Heart left ventricle (tissue), 16 donors: ENCODE measurements at regions not wholly inside any gene's neighbourhood (a gene's known extent, or its start where the extent isn't known, plus 50 kb on each side); places are given as distances from the start of the nearest gene placed in this dataset.

Experiments
- ATAC-seq, 4 donors: fragments of 200-7000 bp; cut with Tn5 transposase; one replicate each; pipeline ENCODE4 v1.9.1; 2020 to 2022; ENCODE audit warnings: moderate library complexity in 4 of 4, mild to moderate bottlenecking in 3 of 4, moderate number of reproducible peaks in 1 of 4
- DNase-seq, 5 donors: peaks; one replicate each; pipeline ENCODE4 v3.0.0-alpha.2; 2020
- H3K27ac ChIP-seq, 12 donors: fragments of 200-600 bp; sonication (generic) in 4 of 12; one replicate each; pipeline versions ENCODE4 v1.5.0 to v1.8.0; 2016 to 2022; ENCODE audit warnings: mild to moderate bottlenecking in 2 of 12
- H3K27me3 ChIP-seq, 9 donors: fragments of 200-600 bp; sonication (generic) in 2 of 9; one replicate each; pipeline versions ENCODE4 v1.5.1 to v1.8.0; 2016 to 2022; ENCODE audit warnings: mild to moderate bottlenecking in 3 of 9
- H3K36me3 ChIP-seq, 9 donors: fragments of 200-600 bp; sonication (generic) in 2 of 9; one replicate each; pipeline versions ENCODE4 v1.5.0 to v1.8.0; 2018 to 2022; ENCODE audit warnings: mild to moderate bottlenecking in 2 of 9
- H3K4me1 ChIP-seq, 12 donors: fragments of 200-600 bp; sonication (generic) in 4 of 12; one replicate each; pipeline versions ENCODE4 v1.5.0 to v1.8.0; 2016 to 2022; ENCODE audit warnings: mild to moderate bottlenecking in 3 of 12
- H3K4me3 ChIP-seq, 12 donors: fragments of 200-600 bp; sonication (generic) in 4 of 12; one replicate each; pipeline versions ENCODE4 v1.5.0 to v1.8.0; 2017 to 2022; ENCODE audit warnings: mild to moderate bottlenecking in 9 of 12, moderate library complexity in 4 of 12
- H3K9me3 ChIP-seq, 12 donors: fragments of 200-600 bp; sonication (generic) in 4 of 12; one replicate each; pipeline versions ENCODE4 v1.5.0 to v1.8.0; 2016 to 2022; ENCODE audit warnings: mild to moderate bottlenecking in 1 of 12
- CTCF ChIP-seq, 12 donors: fragments of 200-600 bp; sonication (generic) in 4 of 12; IDR thresholded peaks; one replicate each; pipeline versions ENCODE4 v1.5.0 to v1.8.0; 2018 to 2022; ENCODE audit warnings: antibody characterized with exemption in 12 of 12, mild to moderate bottlenecking in 5 of 12
- POLR2A ChIP-seq, 2 donors: fragments of 450-650 bp; IDR thresholded peaks; one replicate each; pipeline ENCODE4 v1.6.1; 2017; ENCODE audit warnings: antibody characterized with exemption in 2 of 2, mild to moderate bottlenecking in 2 of 2, moderate library complexity in 2 of 2
- WGBS, 4 donors: extraction: QIAGEN DNeasy Blood & Tissue Kit in 2 of 4; methylation state at CpG; one replicate each; pipeline versions ENCODE4 v1.1.5 to v1.1.7; 2013 to 2018; 5-methylcytosine and 5-hydroxymethylcytosine counted together
- intact Hi-C, 10 donors: fragments of 100-400 bp; cut with DNase I; formaldehyde crosslinking; loops; one replicate each; pipeline versions ENCODE4 v1.11.1 to v1.14.2; 2022
- donor health status: ischemic (EF 13 %, LVEDD 7.1; RV severe dilation, severe dysfunction).
- donor health status: healthy with polysubstance abuse.
- donor health status: DM: no; HTN: yes; CAD: no.
- donor health status: DM: no; HTN: no; CAD: no.
- donor health status: ischemic (EF 25% LVEDD 6.9; RV normal size, moderate dysfunction).
- donor health status: ischemic (EF 25% LVEDD 5.7; RV mildly dilated, moderate dysfunction).
- donor health status: healthy.
- donor health status: DM: yes; HTN: yes; CAD: no.
- donor health status: ischemic (EF 35%, LVEDD 5.7; RV mildly dilated, moderate dysfunction).
- donor health status: nonischemic (EF 11% LVEDD 7.7; RV severe dilation, severe dysfunction).
- donor health status: DM: yes; HTN: yes; CAD: no.
- donor health status: PGD.
- donor health status: ischemic (EF 29% LVEDD 5.4; RV normal size, mild dysfunction).
- donor health status: nonischemic (EF 23%, LVEDD 6.1; RV moderate dilation, normal function).

- Histone ChIP-seq H3K9me3 (no peaks in the 10 kb centered on the region), H3K27me3 (no peaks in the 10 kb centered on the region), H3K4me1 (peaks cover 0 to 5% (median 0%) of the 10 kb centered on the region in 12 donors), H3K36me3 (no peaks in the 10 kb centered on the region), H3K4me3 (no peak overlapping the region), H3K27ac (no peak overlapping the region)
- ATAC-seq, result peak in 2 of 4 donors; percentile 77 to 82
- DNase-seq, result no peak
- intact Hi-C loops, result no loop called here
- WGBS, 4 donors, result 74 to 88% (median 79%) methylated on average over 4 of the region's 4 CpGs
- TF ChIP-seq CTCF (IDR thresholded peaks at IDR 0.05) (no peak), POLR2A (IDR thresholded peaks at IDR 0.05) (no peak)
Observed at GRCh38 chr6:4186385-4186784, 51.0 kb upstream of the ECI2 start.

GRCh38 chr6:4185846-4186245 lies 50.5 kb upstream of the ECI2 start:
- Histone ChIP-seq H3K9me3 (no peaks in the 10 kb centered on the region), H3K36me3 (no peaks in the 10 kb centered on the region), H3K27ac (no peak overlapping the region), H3K4me1 (peaks cover 0 to 5% (median 0%) of the 10 kb centered on the region in 12 donors), H3K27me3 (no peaks in the 10 kb centered on the region), H3K4me3 (no peak overlapping the region)
- ATAC-seq (no peak), DNase-seq (no peak)
- WGBS, 4 donors, result 92 to 100% (median 96%) methylated on average over 2 of the region's 2 CpGs
- intact Hi-C loops, result no loop called here
- TF ChIP-seq POLR2A (IDR thresholded peaks at IDR 0.05), result no peak
- TF ChIP-seq CTCF (IDR thresholded peaks at IDR 0.05), result no peak

DNA sequence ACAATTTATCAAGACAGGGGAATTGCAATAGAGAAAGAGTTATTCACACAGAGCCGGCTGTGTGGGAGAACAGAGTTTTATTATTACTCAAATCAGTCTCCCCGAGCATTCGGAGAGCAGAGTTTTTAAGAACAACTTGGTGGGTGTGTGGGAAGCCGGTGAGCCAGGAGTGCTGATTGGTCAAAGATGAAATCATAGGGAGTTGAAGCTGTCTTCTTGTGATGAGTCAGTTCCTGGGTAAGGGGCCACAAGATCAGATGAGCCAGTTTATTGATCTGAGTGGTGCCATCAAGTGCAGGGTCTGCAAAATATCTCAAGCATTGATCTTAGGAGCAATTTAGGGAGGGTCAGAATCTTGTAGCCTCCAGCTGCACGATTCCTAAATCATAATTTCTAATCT lies 50.0 kb upstream of the ECI2 start:
- no peaks in the 10 kb centered on the region for H3K9me3 ChIP-seq
- 87 to 91% (median 90%) methylated on average over 5 of the region's 5 CpGs for WGBS, 4 donors
- no peaks in the 10 kb centered on the region for H3K27me3 ChIP-seq
- peaks cover 0 to 5% (median 0%) of the 10 kb centered on the region in 12 donors for H3K4me1 ChIP-seq
- TF ChIP-seq POLR2A (IDR thresholded peaks at IDR 0.05) (no peak), CTCF (IDR thresholded peaks at IDR 0.05) (no peak)
- ATAC-seq (no peak), DNase-seq (no peak)
- H3K4me3 ChIP-seq, result no peak overlapping the region
- H3K27ac ChIP-seq, result no peak overlapping the region
- H3K36me3 ChIP-seq, result no peaks in the 10 kb centered on the region
- intact Hi-C loops, result no loop called here
